H1 (cell line): ENCODE measurements at regions not wholly inside any gene's neighbourhood (a gene's known extent, or its start where the extent isn't known, plus 50 kb on each side); places are given as distances from the start of the nearest gene placed in this dataset.

Experiments
- CTCF ChIA-PET: fragments of 300-600 bp; sonication (Branson Sonifier 250); formaldehyde crosslinking; loops from one replicate; lab custom pipeline; 2021; ENCODE audit not compliant: partially characterized antibody; lab: Charles Lee
- POLR2A ChIA-PET: fragments of 300-600 bp; sonication (Branson Sonifier 250); formaldehyde crosslinking; loops from one replicate; lab custom pipeline; 2021; ENCODE audit warnings: inconsistent platforms; ENCODE audit not compliant: partially characterized antibody; lab: Charles Lee
- DNase-seq, 2 experiments: peaks; one replicate each; pipeline versions ENCODE4 v3.0.0 to v3.0.0-alpha.2; 2010 to 2022; ENCODE audit warnings: low spot score in 2 of 2, low read depth in 1 of 2, mixed read lengths in 1 of 2
- FAIRE-seq: peaks from 2 replicates; lab custom pipeline; 2011; peaks lifted over from hg19 to GRCh38; lab: Jason Lieb, UNC
- H2AFZ ChIP-seq: 2 replicates; pipeline ENCODE4 v1.8.1; 2012; ENCODE audit warnings: low read length, inconsistent platforms
- H2AK5ac ChIP-seq: 2 replicates; pipeline ENCODE4 v1.6.1; 2013; ENCODE audit warnings: low read depth, low read length
- H2BK120ac ChIP-seq: replicated peaks from 2 replicates; pipeline ENCODE3; 2013; ENCODE audit warnings: low read depth, low read length, inconsistent platforms
- H2BK12ac ChIP-seq: 2 replicates; pipeline ENCODE4 v1.6.1; 2013; ENCODE audit warnings: low read depth, low read length
- H2BK15ac ChIP-seq: 2 replicates; pipeline ENCODE4 v1.6.1; 2013; ENCODE audit warnings: low read length
- H2BK20ac ChIP-seq: 2 replicates; pipeline ENCODE4 v1.6.1; 2013; ENCODE audit warnings: low read length
- H2BK5ac ChIP-seq: 2 replicates; pipeline ENCODE4 v1.6.1; 2013; ENCODE audit warnings: low read depth, low read length
- H3K14ac ChIP-seq: 2 replicates; pipeline ENCODE4 v1.6.1; 2013; ENCODE audit warnings: inconsistent platforms; ENCODE audit not compliant: insufficient read length
- H3K18ac ChIP-seq: 2 replicates; pipeline ENCODE4 v1.6.1; 2013; ENCODE audit warnings: low read length; ENCODE audit errors: extremely low read depth
- H3K23ac ChIP-seq: 2 replicates; pipeline ENCODE4 v1.6.1; 2013; ENCODE audit warnings: inconsistent platforms; ENCODE audit not compliant: insufficient read length
- H3K23me2 ChIP-seq: 2 replicates; pipeline ENCODE4 v1.6.1; 2013; ENCODE audit warnings: low read depth, low read length
- H3K27ac ChIP-seq: 2 replicates; pipeline ENCODE4 v1.6.1; 2011; ENCODE audit warnings: low read depth, low read length, inconsistent platforms
- H3K27me3 ChIP-seq, 4 experiments: replicated peaks in 1 of 4; 1 replicate in 1 of 4; 2 replicates in 3 of 4; pipeline versions ENCODE4 v1.6.1 to v1.8.1; 2011 to 2013; ENCODE audit warnings: low read length in 3 of 4, mild to moderate bottlenecking in 3 of 4, inconsistent platforms in 2 of 4, mixed read lengths in 2 of 4, moderate library complexity in 1 of 4; ENCODE audit not compliant: control insufficient read depth in 3 of 4, insufficient read depth in 3 of 4; ENCODE audit errors: extremely low read depth in 1 of 4
- H3K36me3 ChIP-seq, 4 experiments: 2 replicates each; pipeline versions ENCODE4 v1.6.1 to v1.8.1; 2011 to 2013; ENCODE audit warnings: mild to moderate bottlenecking in 4 of 4, low read length in 3 of 4, moderate library complexity in 2 of 4, control low read depth in 1 of 4, inconsistent platforms in 1 of 4; ENCODE audit not compliant: insufficient read depth in 4 of 4, control insufficient read depth in 2 of 4
- H3K4ac ChIP-seq: replicated peaks from 2 replicates; pipeline ENCODE3; 2013; ENCODE audit warnings: low read length, low read depth, mixed read lengths, inconsistent platforms; ENCODE audit not compliant: insufficient read length
- H3K4me1 ChIP-seq, 4 experiments: replicated peaks in 1 of 4; 1 replicate in 1 of 4; 2 replicates in 3 of 4; pipeline versions ENCODE4 v1.6.1 to v1.8.1; 2011 to 2013; ENCODE audit warnings: low read length in 3 of 4, inconsistent platforms in 2 of 4, mixed read lengths in 1 of 4; ENCODE audit not compliant: insufficient read depth in 4 of 4, control insufficient read depth in 3 of 4
- H3K4me2 ChIP-seq, 2 experiments: 2 replicates each; pipeline versions ENCODE4 v1.6.1 to v1.8.1; 2011 to 2013; ENCODE audit warnings: low read depth in 2 of 2, low read length in 2 of 2, control low read depth in 1 of 2, inconsistent platforms in 1 of 2, mild to moderate bottlenecking in 1 of 2; ENCODE audit not compliant: insufficient read depth in 1 of 2
- H3K4me3 ChIP-seq, 4 experiments: fragments of 200-600, 300-600 bp in 1 of 4; sonication (generic), shearing (Covaris generic), sonication (Bioruptor Twin) in 1 of 4; 2 replicates each; pipeline versions ENCODE4 v1.5.1 to v1.8.1; 2011 to 2016; ENCODE audit warnings: low read length in 4 of 4, low read depth in 3 of 4, control low read depth in 2 of 4, inconsistent platforms in 2 of 4, mild to moderate bottlenecking in 2 of 4, mixed read lengths in 1 of 4, moderate library complexity in 1 of 4; ENCODE audit not compliant: insufficient read depth in 2 of 4; ENCODE audit errors: extremely low read depth in 1 of 4
- H3K56ac ChIP-seq: replicated peaks from 2 replicates; pipeline ENCODE3; 2013; ENCODE audit warnings: low read depth, mild to moderate bottlenecking, mixed read lengths, low read length, inconsistent platforms; ENCODE audit not compliant: insufficient read length
- H3K79me1 ChIP-seq: 2 replicates; pipeline ENCODE4 v1.6.1; 2013; ENCODE audit warnings: low read depth, low read length, control low read depth
- H3K79me2 ChIP-seq, 2 experiments: 2 replicates each; pipeline versions ENCODE4 v1.6.1 to v1.8.1; 2012 to 2013; ENCODE audit warnings: low read length in 2 of 2, mild to moderate bottlenecking in 2 of 2, inconsistent platforms in 1 of 2; ENCODE audit not compliant: insufficient read depth in 2 of 2, control insufficient read depth in 1 of 2
- H3K9ac ChIP-seq, 4 experiments: replicated peaks in 1 of 4; 1 replicate in 1 of 4; 2 replicates in 3 of 4; pipeline versions ENCODE4 v1.6.1 to v1.8.1; 2011 to 2013; ENCODE audit warnings: low read depth in 3 of 4, low read length in 3 of 4, control low read depth in 2 of 4, mild to moderate bottlenecking in 2 of 4, moderate library complexity in 2 of 4, inconsistent platforms in 1 of 4; ENCODE audit errors: extremely low read depth in 1 of 4
- H3K9me3 ChIP-seq, 2 experiments: 2 replicates each; pipeline versions ENCODE4 v1.6.1 to v1.8.1; 2012 to 2013; ENCODE audit warnings: mild to moderate bottlenecking in 2 of 2, moderate library complexity in 2 of 2, control low read depth in 1 of 2, inconsistent platforms in 1 of 2, low read depth in 1 of 2, low read length in 1 of 2, mixed read lengths in 1 of 2; ENCODE audit not compliant: insufficient read depth in 2 of 2
- H4K20me1 ChIP-seq, 2 experiments: replicated peaks in 1 of 2; 2 replicates each; pipeline versions ENCODE3 to v1.8.1; 2011 to 2013; ENCODE audit warnings: inconsistent platforms in 2 of 2, low read length in 2 of 2, mild to moderate bottlenecking in 1 of 2; ENCODE audit not compliant: insufficient read depth in 2 of 2, control insufficient read depth in 1 of 2
- H4K5ac ChIP-seq: 2 replicates; pipeline ENCODE4 v1.6.1; 2013; ENCODE audit warnings: low read length, low read depth, mixed read lengths, inconsistent platforms; ENCODE audit not compliant: insufficient read length
- H4K8ac ChIP-seq: 2 replicates; pipeline ENCODE4 v1.8.0; 2013; ENCODE audit warnings: mild to moderate bottlenecking, moderate library complexity, low read length, inconsistent platforms; ENCODE audit not compliant: insufficient read depth; ENCODE audit errors: extremely low read depth
- H4K91ac ChIP-seq: replicated peaks from 2 replicates; pipeline ENCODE3; 2013; ENCODE audit warnings: low read length, mixed read lengths, inconsistent platforms; ENCODE audit not compliant: insufficient read length
- BRCA1 ChIP-seq: IDR thresholded peaks from 2 replicates; pipeline ENCODE4 v1.6.1; 2012; ENCODE audit warnings: low read depth, low read length, improper control_type of control experiment
- CHD1 ChIP-seq: IDR thresholded peaks from 2 replicates; pipeline ENCODE4 v1.6.1; 2012; ENCODE audit warnings: low read depth, low read length, improper control_type of control experiment
- HDAC2 ChIP-seq, 2 experiments: fragments of 300-600 bp in 1 of 2; sonication (generic) in 1 of 2; IDR thresholded peaks; 2 replicates each; pipeline ENCODE4 v1.6.1; 2011 to 2012; ENCODE audit warnings: low read depth in 2 of 2, low read length in 2 of 2, mild to moderate bottlenecking in 2 of 2, moderate library complexity in 2 of 2, borderline replicate concordance in 1 of 2, inconsistent platforms in 1 of 2
- HDAC6 ChIP-seq: IDR thresholded peaks from one replicate; pipeline ENCODE4 v1.7.1; 2012; ENCODE audit warnings: low read depth, mild to moderate bottlenecking, inconsistent platforms, low read length, moderate library complexity
- KDM5A ChIP-seq: fragments of 200-600 bp; IDR thresholded peaks from 2 replicates; pipeline ENCODE4 v1.7.1; 2012; ENCODE audit warnings: mild to moderate bottlenecking, low read length, inconsistent platforms, mixed read lengths
- NRF1 ChIP-seq: IDR thresholded peaks from 2 replicates; pipeline ENCODE4 v1.6.1; 2011; ENCODE audit warnings: mild to moderate bottlenecking, low read depth, low read length, improper control_type of control experiment
- POU5F1 ChIP-seq: IDR thresholded peaks from 2 replicates; pipeline ENCODE4 v1.6.1; 2011; ENCODE audit warnings: low read depth, mild to moderate bottlenecking, low read length, moderate library complexity
- RBBP5 ChIP-seq: IDR thresholded peaks from 2 replicates; pipeline ENCODE4 v1.7.1; 2012; ENCODE audit warnings: low read depth, mild to moderate bottlenecking, inconsistent platforms, low read length, moderate library complexity, borderline replicate concordance
- RXRA ChIP-seq: IDR thresholded peaks from 2 replicates; pipeline ENCODE4 v1.6.1; 2011; ENCODE audit warnings: low read depth, mild to moderate bottlenecking, low read length, moderate library complexity; ENCODE audit not compliant: insufficient read depth
- SIN3A ChIP-seq, 2 experiments: IDR thresholded peaks in 1 of 2; conservative IDR thresholded peaks in 1 of 2; 2 replicates each; pipeline ENCODE4 v1.6.1; 2011 to 2012; ENCODE audit warnings: low read length in 2 of 2, improper control_type of control experiment in 1 of 2, low read depth in 1 of 2, mild to moderate bottlenecking in 1 of 2
- ZNF274 ChIP-seq: IDR thresholded peaks from 2 replicates; pipeline ENCODE4 v1.7.0; 2012; ENCODE audit warnings: low read length, borderline replicate concordance; ENCODE audit errors: extremely low read depth
- WGBS, 2 experiments: shearing (Covaris generic) in 1 of 2; methylation state at CpG; one replicate each; pipeline versions ENCODE4 v1.1.6 to v1.1.7; 2013 to 2015; ENCODE audit warnings: low lambda C conversion rate in 2 of 2, mixed read lengths in 2 of 2, inconsistent platforms in 1 of 2, low coverage in 1 of 2, missing lambda C conversion rate in 1 of 2; ENCODE audit not compliant: insufficient replicate concordance in 2 of 2, insufficient coverage in 1 of 2, insufficient read length in 1 of 2; ENCODE audit errors: extremely low coverage in 1 of 2, missing lambda C conversion rate in 1 of 2; 5-methylcytosine and 5-hydroxymethylcytosine counted together
- TF ChIP-seq, protein P1 (sequence below): IDR thresholded peaks from 2 replicates; pipeline ENCODE4 v1.6.1; 2011; ENCODE audit warnings: low read length, improper control_type of control experiment

GRCh38 chr19:8897106-8897505 lies 64.9 kb downstream of the MBD3L1 start:
- CTCF ChIA-PET, result interaction anchor here (1.2 kb wide), 1 partner anchor 87 kb away, joined by 3 read pairs; no protein-coding TSS in a partner anchor
- Histone ChIP-seq H4K91ac (no peak overlapping the region), H2BK20ac (no peak overlapping the region), H3K27ac (no peak overlapping the region), H3K23ac (no peak overlapping the region), H3K79me1 (no peaks in the 10 kb centered on the region), H2AK5ac (no peak overlapping the region), H4K8ac (no peak overlapping the region), H3K79me2 (no peaks in the 10 kb centered on the region), H3K18ac (no peak overlapping the region), H3K27me3 (no peaks in the 10 kb centered on the region), H3K14ac (no peak overlapping the region), H3K23me2 (peaks cover 4% of the 10 kb centered on the region; the same call in 1 of the 2 replicates), H3K4ac (no peak overlapping the region), H2BK5ac (no peak overlapping the region), H3K56ac (no peak overlapping the region), H3K9me3 (peaks cover 87 to 91% of the 10 kb centered on the region in 2 experiments), H2AFZ (no peak overlapping the region), H3K9ac (no peak overlapping the region), H3K4me2 (no peak overlapping the region), H4K5ac (no peak overlapping the region), H2BK15ac (no peak overlapping the region), H3K4me1 (no peaks in the 10 kb centered on the region), H2BK12ac (no peak overlapping the region), H4K20me1 (no peaks in the 10 kb centered on the region), H3K36me3 (no peaks in the 10 kb centered on the region), H3K4me3 (no peak overlapping the region), H2BK120ac (no peak overlapping the region)
- DNase-seq (no peak), FAIRE-seq (no peak)
- POLR2A ChIA-PET, result no interaction called here
- no peak for TF ChIP-seq SIN3A (conservative IDR thresholded peaks at IDR 0.05 in 1 of 2, IDR thresholded peaks at IDR 0.05 in 1 of 2; ENCODE audit: low read depth in 1 of 2, low read length in 2 of 2)
- no peak for TF ChIP-seq ZNF274
- no peak for TF ChIP-seq HDAC2 (IDR thresholded peaks at IDR 0.05; ENCODE audit: borderline replicate concordance in 1 of 2, low read depth in 2 of 2, low read length in 2 of 2)
- no peak for TF ChIP-seq POU5F1
- no peak for TF ChIP-seq BRCA1
- TF ChIP-seq HDAC6, result no peak
- TF ChIP-seq RXRA, result no peak
- TF ChIP-seq, protein P1, sequence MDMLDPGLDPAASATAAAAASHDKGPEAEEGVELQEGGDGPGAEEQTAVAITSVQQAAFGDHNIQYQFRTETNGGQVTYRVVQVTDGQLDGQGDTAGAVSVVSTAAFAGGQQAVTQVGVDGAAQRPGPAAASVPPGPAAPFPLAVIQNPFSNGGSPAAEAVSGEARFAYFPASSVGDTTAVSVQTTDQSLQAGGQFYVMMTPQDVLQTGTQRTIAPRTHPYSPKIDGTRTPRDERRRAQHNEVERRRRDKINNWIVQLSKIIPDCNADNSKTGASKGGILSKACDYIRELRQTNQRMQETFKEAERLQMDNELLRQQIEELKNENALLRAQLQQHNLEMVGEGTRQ, result no peak
- no peak for TF ChIP-seq RBBP5
- TF ChIP-seq NRF1, result no peak
- TF ChIP-seq KDM5A, result no peak
- no peak for TF ChIP-seq CHD1
- 94% methylated on average over 5 of the region's 5 CpGs; no CpG with 5 or more reads in 1 of the 2 experiments for WGBS, 2 experiments
